ENCODE measurements at regions not wholly inside any gene's neighbourhood (a gene's known extent, or its start where the extent isn't known, plus 50 kb on each side); places are given as distances from the start of the nearest gene placed in this dataset.

DNA sequence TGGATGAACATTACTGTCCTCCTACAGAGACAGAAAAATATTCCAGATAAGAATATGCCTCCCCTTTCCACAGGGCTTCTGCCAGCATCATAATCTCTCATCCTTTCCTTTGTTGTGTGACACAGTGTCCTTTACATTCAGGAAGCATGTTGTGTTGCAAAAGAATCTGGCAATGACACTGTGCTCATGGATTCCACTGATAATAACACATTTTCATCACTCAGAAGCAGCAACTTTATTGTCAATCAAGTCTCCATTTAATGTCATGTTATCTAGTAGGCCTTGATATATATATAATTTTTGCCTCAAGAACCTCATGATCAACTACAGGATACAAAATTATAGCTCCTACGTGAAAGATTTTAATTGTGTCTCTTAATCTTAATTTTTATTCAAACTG, 833.9 kb downstream of the FSTL5 start:
- intact Hi-C loops (cut with DNase I) = no loop called here

DNA sequence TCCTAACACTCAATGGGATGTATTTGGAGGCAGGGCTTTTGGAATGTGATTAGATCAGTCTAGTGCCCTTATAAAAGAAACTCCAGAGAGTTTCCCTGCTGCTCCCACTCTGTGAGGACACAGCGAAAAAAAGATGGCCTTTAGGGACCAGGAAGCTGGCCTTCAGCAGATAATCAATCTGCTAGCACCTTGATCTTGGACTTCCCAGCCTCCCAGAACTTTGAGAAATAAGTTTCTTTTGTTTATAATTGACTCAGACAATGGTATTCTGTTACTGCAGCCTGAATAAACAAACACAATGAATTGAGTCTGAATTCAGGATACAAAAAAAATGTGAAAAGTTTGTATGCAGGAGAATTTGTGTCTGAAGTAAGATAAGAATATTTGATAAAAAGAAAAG, 842.1 kb downstream of the FSTL5 start:
- Histone ChIP-seq H3K27ac (no peak overlapping the region), H3K36me3 (replicated peaks in 1 of 2) (no peaks in the 10 kb centered on the region), H3K4me3 (no peak overlapping the region), H3K4me1 (replicated peaks in 1 of 2) (no peaks in the 10 kb centered on the region), H3K9me3 (replicated peaks in 1 of 3) (no peaks in the 10 kb centered on the region), H3K27me3 (no peaks in the 10 kb centered on the region)
- 60 to 81% (median 78%) methylated on average over 1 of the region's 1 CpG for WGBS, 4 donors
- DNase-seq = no peak
- TF ChIP-seq CTCF (IDR thresholded peaks at IDR 0.05) (no peak), POLR2A (IDR thresholded peaks at IDR 0.05) (no peak)
- intact Hi-C loops (cut with DNase I) = no loop called here

More for the DNA sequence above, 833.9 kb downstream of the FSTL5 start:
- TF ChIP-seq CTCF (IDR thresholded peaks at IDR 0.05) (no peak), POLR2A (IDR thresholded peaks at IDR 0.05) (no peak)
- no peak overlapping the region for H3K27ac ChIP-seq
- no peaks in the 10 kb centered on the region for H3K36me3 ChIP-seq (replicated peaks in 1 of 2)
- no peak overlapping the region for H3K4me3 ChIP-seq
- H3K27me3 ChIP-seq = no peaks in the 10 kb centered on the region
- DNase-seq = no peak
- no peaks in the 10 kb centered on the region for H3K4me1 ChIP-seq (replicated peaks in 1 of 2)
- 78 to 86% (median 81%) methylated on average over 1 of the region's 1 CpG for WGBS, 4 donors
- no peaks in the 10 kb centered on the region for H3K9me3 ChIP-seq (replicated peaks in 1 of 3)

GRCh38 chr4:161320377-161320776, 843.4 kb downstream of the FSTL5 start:
- TF ChIP-seq CTCF (IDR thresholded peaks at IDR 0.05) = peak in 2 of 6 experiments; percentile 15 to 18
- TF ChIP-seq POLR2A (IDR thresholded peaks at IDR 0.05) = no peak
- Histone ChIP-seq H3K9me3 (replicated peaks in 1 of 3) (no peaks in the 10 kb centered on the region), H3K27ac (no peak overlapping the region), H3K36me3 (replicated peaks in 1 of 2) (no peaks in the 10 kb centered on the region), H3K4me3 (no peak overlapping the region), H3K4me1 (replicated peaks in 1 of 2) (no peaks in the 10 kb centered on the region), H3K27me3 (no peaks in the 10 kb centered on the region)
- intact Hi-C loops (cut with DNase I) = no loop called here
- peak in 1 of 7 donors; percentile 7 for DNase-seq
- 41 to 71% (median 55%) methylated on average over 4 of the region's 4 CpGs for WGBS, 4 donors

DNA sequence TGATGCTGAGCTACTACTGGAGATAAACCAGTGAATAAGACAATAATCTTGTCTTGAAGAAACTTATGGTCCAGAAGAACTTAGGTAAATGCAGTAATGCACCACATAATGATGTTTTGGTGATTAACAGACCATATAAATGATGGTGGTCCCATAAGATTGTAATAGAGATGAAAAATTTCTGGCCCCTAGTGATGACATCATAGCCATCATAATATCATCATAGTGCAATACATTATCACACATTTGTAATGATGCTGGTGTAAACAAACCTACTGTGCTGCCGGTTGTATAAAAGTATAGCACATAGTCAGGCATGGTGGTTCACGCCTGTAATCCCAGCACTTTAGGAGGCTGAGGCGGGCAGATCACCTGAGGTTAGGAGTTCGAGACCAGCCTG, 846.8 kb downstream of the FSTL5 start:
- H3K36me3 ChIP-seq (replicated peaks in 1 of 2) = no peaks in the 10 kb centered on the region
- no peak for DNase-seq
- H3K9me3 ChIP-seq (replicated peaks in 1 of 3) = no peaks in the 10 kb centered on the region
- H3K27me3 ChIP-seq = no peaks in the 10 kb centered on the region
- no peak overlapping the region for H3K27ac ChIP-seq
- no peak for TF ChIP-seq CTCF (IDR thresholded peaks at IDR 0.05)
- no peak for TF ChIP-seq POLR2A (IDR thresholded peaks at IDR 0.05)
- no peak overlapping the region for H3K4me3 ChIP-seq
- WGBS, 4 donors = 77 to 94% (median 84%) methylated on average over 4 of the region's 4 CpGs
- intact Hi-C loops (cut with DNase I) = no loop called here
- H3K4me1 ChIP-seq (replicated peaks in 1 of 2) = no peaks in the 10 kb centered on the region
